ENCODE measurements at regions not wholly inside any gene's neighbourhood (a gene's known extent, or its start where the extent isn't known, plus 50 kb on each side); places are given as distances from the start of the nearest gene placed in this dataset.

- no peaks in the 10 kb centered on the region for H3K27me3 ChIP-seq (ENCODE audit: control insufficient read depth, insufficient read depth, low read length)
- no peaks in the 10 kb centered on the region for H3K9me3 ChIP-seq (ENCODE audit: control insufficient read depth, low read length)
- H3K4me3 ChIP-seq (ENCODE audit: low read depth, low read length) = no peak overlapping the region
- no peaks in the 10 kb centered on the region for H3K79me2 ChIP-seq
- no peak overlapping the region for H3K27ac ChIP-seq
- no peaks in the 10 kb centered on the region for H3K36me3 ChIP-seq (ENCODE audit: control insufficient read depth, insufficient read depth, low read length)
- no peaks in the 10 kb centered on the region for H3K4me1 ChIP-seq
- no peak overlapping the region for H3K9ac ChIP-seq
- no peak overlapping the region for H3K4me2 ChIP-seq (ENCODE audit: low read length)
- no peak for TF ChIP-seq CTCF (IDR thresholded peaks at IDR 0.05)
- H2AFZ ChIP-seq = no peak overlapping the region
Measured at GRCh38 chr16:73287859-73288405, 240.0 kb upstream of the ZFHX3 start.

- Histone ChIP-seq H3K27me3 (ENCODE audit: control insufficient read depth, insufficient read depth, low read length) (no peaks in the 10 kb centered on the region), H3K27ac (no peak overlapping the region), H3K4me2 (ENCODE audit: low read length) (no peak overlapping the region), H3K9ac (no peak overlapping the region), H3K4me1 (no peaks in the 10 kb centered on the region), H3K36me3 (ENCODE audit: control insufficient read depth, insufficient read depth, low read length) (no peaks in the 10 kb centered on the region), H3K9me3 (ENCODE audit: control insufficient read depth, low read length) (no peaks in the 10 kb centered on the region), H3K79me2 (no peaks in the 10 kb centered on the region), H3K4me3 (ENCODE audit: low read depth, low read length) (no peak overlapping the region), H2AFZ (no peak overlapping the region)
- TF ChIP-seq CTCF (IDR thresholded peaks at IDR 0.05) = no peak
Measured at GRCh38 chr16:73286346-73287267, 238.7 kb upstream of the ZFHX3 start.

GRCh38 chr16:73285436-73286201 lies 237.7 kb upstream of the ZFHX3 start:
- Histone ChIP-seq H3K4me2 (ENCODE audit: low read length) (no peak overlapping the region), H3K4me3 (ENCODE audit: low read depth, low read length) (no peak overlapping the region)

GRCh38 chr16:73280388-73280787 lies 232.5 kb upstream of the ZFHX3 start:
- TF ChIP-seq CTCF (IDR thresholded peaks at IDR 0.05) = no peak
- Histone ChIP-seq H3K9ac (no peak overlapping the region), H3K27me3 (ENCODE audit: control insufficient read depth, insufficient read depth, low read length) (no peaks in the 10 kb centered on the region), H3K4me1 (no peaks in the 10 kb centered on the region), H3K79me2 (no peaks in the 10 kb centered on the region), H3K4me3 (ENCODE audit: low read depth, low read length) (no peak overlapping the region), H3K9me3 (ENCODE audit: control insufficient read depth, low read length) (no peaks in the 10 kb centered on the region), H3K27ac (no peak overlapping the region), H2AFZ (no peak overlapping the region), H3K4me2 (ENCODE audit: low read length) (no peak overlapping the region), H3K36me3 (ENCODE audit: control insufficient read depth, insufficient read depth, low read length) (no peaks in the 10 kb centered on the region)

More at GRCh38 chr16:73285436-73286201, 237.7 kb upstream of the ZFHX3 start:
- Histone ChIP-seq H3K4me1 (no peaks in the 10 kb centered on the region), H3K9me3 (ENCODE audit: control insufficient read depth, low read length) (no peaks in the 10 kb centered on the region), H3K27ac (no peak overlapping the region), H3K36me3 (ENCODE audit: control insufficient read depth, insufficient read depth, low read length) (no peaks in the 10 kb centered on the region), H2AFZ (no peak overlapping the region), H3K9ac (no peak overlapping the region), H3K27me3 (ENCODE audit: control insufficient read depth, insufficient read depth, low read length) (no peaks in the 10 kb centered on the region), H3K79me2 (no peaks in the 10 kb centered on the region)
- TF ChIP-seq CTCF (IDR thresholded peaks at IDR 0.05) = no peak
